ENCODE measurements at regions not wholly inside any gene's neighbourhood (a gene's known extent, or its start where the extent isn't known, plus 50 kb on each side); places are given as distances from the start of the nearest gene placed in this dataset.

GRCh38 chr4:114267976-114268375 is 288.5 kb upstream of the ARSJ start:
- no peak for DNase-seq
- Histone ChIP-seq H3K79me2 (ENCODE audit: insufficient read depth, low read length) (no peaks in the 10 kb centered on the region), H2AFZ (ENCODE audit: insufficient read depth, low read depth, low read length, poor library complexity, severe bottlenecking) (no peak overlapping the region), H3K4me1 (ENCODE audit: control insufficient read depth in 1 of 2, insufficient read depth in 2 of 2, low read length in 2 of 2) (no peaks in the 10 kb centered on the region), H4K20me1 (ENCODE audit: insufficient read depth, low read length) (no peaks in the 10 kb centered on the region), H3K4me2 (replicated peaks; ENCODE audit: extremely low read depth, low read length, poor library complexity, severe bottlenecking) (no peak overlapping the region), H3K9ac (ENCODE audit: insufficient read depth, low read length, poor library complexity, severe bottlenecking) (no peak overlapping the region), H3K9me3 (replicated peaks in 1 of 2; ENCODE audit: control insufficient read depth in 1 of 2, insufficient read depth in 1 of 2, low read length in 2 of 2) (no peaks in the 10 kb centered on the region), H3K27ac (ENCODE audit: low read depth in 1 of 2, low read length in 2 of 2) (no peak overlapping the region), H3K36me3 (replicated peaks in 1 of 2; ENCODE audit: control insufficient read depth in 1 of 2, insufficient read depth in 2 of 2, low read length in 2 of 2) (no peaks in the 10 kb centered on the region), H3K27me3 (ENCODE audit: control insufficient read depth in 2 of 2, insufficient read depth in 2 of 2, low read length in 2 of 2) (no peaks in the 10 kb centered on the region), H3K4me3 (replicated peaks in 1 of 3; ENCODE audit: low read depth in 2 of 3, low read length in 3 of 3) (no peak overlapping the region)
- Mint-ChIP-seq H3K9me3 (no peaks in the 10 kb centered on the region), H3K4me1 (no peaks in the 10 kb centered on the region), H3K36me3 (no peaks in the 10 kb centered on the region), H3K4me3 (no peak overlapping the region), H3K27ac (no peak overlapping the region), H3K27me3 (ENCODE audit: low read depth in 3 of 3) (no peaks in the 10 kb centered on the region)
- intact Hi-C loops (cut with micrococcal nuclease): no loop called here
- WGBS (ENCODE audit: insufficient coverage): no CpG with 5 or more reads among the region's 1 CpG
- TF ChIP-seq CTCF (IDR thresholded peaks at IDR 0.05): no peak

- Histone ChIP-seq H4K20me1 (ENCODE audit: insufficient read depth, low read length) (no peaks in the 10 kb centered on the region), H3K4me2 (replicated peaks; ENCODE audit: extremely low read depth, low read length, poor library complexity, severe bottlenecking) (no peak overlapping the region), H3K27me3 (ENCODE audit: control insufficient read depth in 2 of 2, insufficient read depth in 2 of 2, low read length in 2 of 2) (no peaks in the 10 kb centered on the region), H3K27ac (ENCODE audit: low read depth in 1 of 2, low read length in 2 of 2) (no peak overlapping the region), H3K9me3 (replicated peaks in 1 of 2; ENCODE audit: control insufficient read depth in 1 of 2, insufficient read depth in 1 of 2, low read length in 2 of 2) (no peaks in the 10 kb centered on the region), H3K79me2 (ENCODE audit: insufficient read depth, low read length) (no peaks in the 10 kb centered on the region), H3K4me3 (replicated peaks in 1 of 3; ENCODE audit: low read depth in 2 of 3, low read length in 3 of 3) (no peak overlapping the region), H3K36me3 (replicated peaks in 1 of 2; ENCODE audit: control insufficient read depth in 1 of 2, insufficient read depth in 2 of 2, low read length in 2 of 2) (no peaks in the 10 kb centered on the region), H3K9ac (ENCODE audit: insufficient read depth, low read length, poor library complexity, severe bottlenecking) (no peak overlapping the region), H2AFZ (ENCODE audit: insufficient read depth, low read depth, low read length, poor library complexity, severe bottlenecking) (no peak overlapping the region), H3K4me1 (ENCODE audit: control insufficient read depth in 1 of 2, insufficient read depth in 2 of 2, low read length in 2 of 2) (no peaks in the 10 kb centered on the region)
- no peak for DNase-seq
- TF ChIP-seq CTCF (IDR thresholded peaks at IDR 0.05): no peak
- Mint-ChIP-seq H3K4me3 (no peak overlapping the region), H3K36me3 (no peaks in the 10 kb centered on the region), H3K27ac (no peak overlapping the region), H3K27me3 (ENCODE audit: low read depth in 3 of 3) (no peaks in the 10 kb centered on the region), H3K9me3 (no peaks in the 10 kb centered on the region), H3K4me1 (no peaks in the 10 kb centered on the region)
- intact Hi-C loops (cut with micrococcal nuclease): no loop called here
Measured at GRCh38 chr4:114271031-114271430, 291.6 kb upstream of the ARSJ start.

Measured in CD14-positive monocyte (primary cell).